HG02763 (cell line): ENCODE measurements at regions not wholly inside any gene's neighbourhood (a gene's known extent, or its start where the extent isn't known, plus 50 kb on each side); places are given as distances from the start of the nearest gene placed in this dataset.

Experiments
- ATAC-seq: cut with Tn5 transposase; IDR thresholded peaks from one replicate; pipeline ENCODE4 v1.9.1; 2021; ENCODE audit warnings: mild to moderate bottlenecking, moderate library complexity; ENCODE audit not compliant: unreplicated experiment

- no peak for ATAC-seq
These were observed 64.5 kb downstream of the COPS8 start for GRCh38 chr2:237150186-237150585.

GRCh38 chr2:237150831-237151375, 65.2 kb downstream of the COPS8 start:
- no peak for ATAC-seq

- no peak for ATAC-seq
These were observed 66.7 kb downstream of the COPS8 start for GRCh38 chr2:237152361-237152760.

GRCh38 chr2:237153181-237153580, 67.5 kb downstream of the COPS8 start:
- ATAC-seq, result no peak

- ATAC-seq, result no peak
These were observed 68.5 kb downstream of the COPS8 start for GRCh38 chr2:237154082-237154638.

- no peak for ATAC-seq
These were observed 69.5 kb downstream of the COPS8 start for GRCh38 chr2:237154884-237155851.

- ATAC-seq, result no peak
These were observed 70.6 kb downstream of the COPS8 start for GRCh38 chr2:237156031-237156856.

GRCh38 chr2:237156857-237157779, 71.4 kb downstream of the COPS8 start:
- ATAC-seq, result no peak

- no peak for ATAC-seq
These were observed 72.1 kb downstream of the COPS8 start for GRCh38 chr2:237157780-237158102.

GRCh38 chr2:237158194-237158593, 72.5 kb downstream of the COPS8 start:
- no peak for ATAC-seq

- no peak for ATAC-seq
These were observed 73.6 kb downstream of the COPS8 start for GRCh38 chr2:237159006-237159911.

GRCh38 chr2:237160271-237160919, 74.7 kb downstream of the COPS8 start:
- no peak for ATAC-seq

GRCh38 chr2:237161189-237161588, 75.5 kb downstream of the COPS8 start:
- ATAC-seq, result no peak

- no peak for ATAC-seq
These were observed 77.3 kb downstream of the COPS8 start for GRCh38 chr2:237162959-237163358.

- no peak for ATAC-seq
These were observed 78.9 kb downstream of the COPS8 start for GRCh38 chr2:237164474-237165042.

GRCh38 chr2:237165405-237166276, 80.0 kb downstream of the COPS8 start:
- ATAC-seq, result no peak

- no peak for ATAC-seq
These were observed 81.3 kb downstream of the COPS8 start for GRCh38 chr2:237167038-237167437.
